ENCODE measurements at regions not wholly inside any gene's neighbourhood (a gene's known extent, or its start where the extent isn't known, plus 50 kb on each side); places are given as distances from the start of the nearest gene placed in this dataset.
"Not testable (repeated sequence)": the region's sequence is repeated elsewhere in the genome, so short reads cannot be mapped to it uniquely, and the experiment has no call there.

DNA sequence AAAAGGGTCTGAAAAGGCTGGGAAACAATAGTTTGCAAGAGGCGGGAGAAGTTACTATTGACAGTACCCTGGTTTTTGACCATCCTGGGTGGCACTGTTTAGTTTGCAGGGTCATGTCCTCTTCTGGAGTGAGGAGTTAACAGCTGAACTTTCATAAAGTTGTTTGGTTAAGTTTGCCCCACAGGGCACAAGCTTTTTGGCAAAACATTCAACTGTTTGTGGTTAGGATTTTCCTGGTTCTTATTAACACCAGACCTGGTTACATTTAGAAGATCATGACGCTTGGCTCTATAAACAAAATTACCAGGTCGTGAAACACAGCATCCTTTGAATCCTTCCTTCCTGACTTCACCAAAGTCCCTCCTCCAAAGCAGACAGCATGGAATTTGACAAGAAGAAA is 106.1 kb downstream of the RIN2 start:
- DNase-seq (ENCODE audit: low spot score): no peak
- in situ Hi-C loops (cut with HindIII; ENCODE audit: low sequenced_read_pairs): no loop called here

DNA sequence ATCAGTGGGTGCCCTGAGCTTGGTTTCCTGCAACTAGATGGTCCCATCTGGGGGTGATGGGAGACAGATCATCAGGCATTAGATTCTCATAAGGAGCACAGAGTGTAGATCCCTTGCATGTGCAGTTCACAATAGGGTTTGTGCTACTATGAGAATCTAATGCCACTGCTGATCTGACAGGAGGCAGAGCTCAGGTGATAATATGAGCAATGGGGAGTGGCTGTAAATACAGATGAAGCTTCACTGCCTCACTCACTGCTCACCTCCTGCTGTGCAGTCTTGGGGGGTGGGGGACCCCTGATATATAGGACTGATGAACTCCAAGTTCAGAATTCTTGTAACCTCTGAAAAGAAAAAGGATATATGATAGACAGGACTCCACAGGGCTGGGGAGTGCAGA is 108.0 kb downstream of the RIN2 start:
- in situ Hi-C loops (cut with HindIII; ENCODE audit: low sequenced_read_pairs): no loop called here
- DNase-seq (ENCODE audit: low spot score): no peak

GRCh38 chr20:19867074-19867473 is 109.0 kb downstream of the RIN2 start:
- no peak for DNase-seq (ENCODE audit: low spot score)
- in situ Hi-C loops (cut with HindIII; ENCODE audit: low sequenced_read_pairs): no loop called here

DNA sequence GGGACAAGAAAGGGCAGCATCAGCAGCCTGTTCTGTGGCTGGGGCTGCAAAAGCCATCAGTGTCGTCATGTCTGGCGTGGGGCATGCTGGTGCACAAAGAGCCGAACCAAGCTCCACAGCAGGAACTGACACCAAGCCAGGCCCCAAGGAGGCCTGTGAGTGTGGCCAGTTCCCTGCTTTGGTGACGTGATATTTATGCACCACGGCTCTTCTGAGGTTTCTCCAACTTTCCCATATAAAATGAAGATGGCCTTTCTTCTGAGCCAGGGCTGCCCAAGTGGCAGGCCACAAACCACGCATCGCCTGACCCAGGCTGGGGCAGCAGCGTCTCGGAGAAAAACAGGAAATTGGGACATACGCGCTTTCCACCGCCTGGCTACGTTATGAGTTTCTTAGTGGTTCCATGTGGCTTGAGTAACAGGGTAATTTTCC is 109.9 kb downstream of the RIN2 start:
- in situ Hi-C loops (cut with HindIII; ENCODE audit: low sequenced_read_pairs): no loop called here
- no peak for DNase-seq (ENCODE audit: low spot score)

DNA sequence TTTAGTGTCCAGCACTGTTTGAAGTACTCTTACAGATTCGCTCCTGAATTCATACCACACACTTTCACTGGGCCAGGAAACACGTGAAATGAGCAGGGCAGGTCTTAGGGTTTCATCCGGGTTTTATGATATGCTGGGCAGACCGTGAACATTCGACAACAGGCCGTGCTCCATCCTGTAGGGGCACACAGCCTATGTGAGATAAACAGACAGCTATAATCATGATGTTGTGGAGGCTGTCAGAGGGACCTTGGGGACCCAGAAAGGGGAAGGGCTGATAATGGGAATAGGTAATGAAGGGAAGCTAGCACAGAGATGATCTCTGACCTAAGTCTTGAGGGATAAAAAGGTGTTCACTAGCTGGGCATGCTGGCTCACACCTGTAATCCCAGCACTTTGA is 110.4 kb downstream of the RIN2 start:
- no peak for DNase-seq (ENCODE audit: low spot score)
- in situ Hi-C loops (cut with HindIII; ENCODE audit: low sequenced_read_pairs): no loop called here

DNA sequence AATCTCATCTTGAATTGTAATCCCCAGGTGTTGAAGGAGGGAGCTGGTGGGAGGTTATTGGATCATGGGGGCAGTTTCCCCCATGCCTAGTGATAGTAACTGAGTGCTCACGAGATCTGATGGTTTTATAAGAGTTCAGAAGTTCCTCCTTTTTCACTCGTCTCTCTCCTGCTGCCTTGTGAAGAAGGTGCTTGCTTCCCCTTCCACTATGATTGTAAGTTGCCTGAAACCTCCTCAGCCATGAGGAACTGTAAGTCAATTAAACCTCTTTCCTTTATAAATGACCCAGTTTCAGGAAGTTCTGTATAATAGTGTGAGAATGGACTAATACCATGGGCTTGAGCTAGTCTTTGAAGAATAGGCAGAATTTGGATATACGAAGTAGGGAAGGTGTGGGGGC is 113.9 kb downstream of the RIN2 start:
- in situ Hi-C loops (cut with HindIII; ENCODE audit: low sequenced_read_pairs): no loop called here
- DNase-seq (ENCODE audit: low spot score): no peak

DNA sequence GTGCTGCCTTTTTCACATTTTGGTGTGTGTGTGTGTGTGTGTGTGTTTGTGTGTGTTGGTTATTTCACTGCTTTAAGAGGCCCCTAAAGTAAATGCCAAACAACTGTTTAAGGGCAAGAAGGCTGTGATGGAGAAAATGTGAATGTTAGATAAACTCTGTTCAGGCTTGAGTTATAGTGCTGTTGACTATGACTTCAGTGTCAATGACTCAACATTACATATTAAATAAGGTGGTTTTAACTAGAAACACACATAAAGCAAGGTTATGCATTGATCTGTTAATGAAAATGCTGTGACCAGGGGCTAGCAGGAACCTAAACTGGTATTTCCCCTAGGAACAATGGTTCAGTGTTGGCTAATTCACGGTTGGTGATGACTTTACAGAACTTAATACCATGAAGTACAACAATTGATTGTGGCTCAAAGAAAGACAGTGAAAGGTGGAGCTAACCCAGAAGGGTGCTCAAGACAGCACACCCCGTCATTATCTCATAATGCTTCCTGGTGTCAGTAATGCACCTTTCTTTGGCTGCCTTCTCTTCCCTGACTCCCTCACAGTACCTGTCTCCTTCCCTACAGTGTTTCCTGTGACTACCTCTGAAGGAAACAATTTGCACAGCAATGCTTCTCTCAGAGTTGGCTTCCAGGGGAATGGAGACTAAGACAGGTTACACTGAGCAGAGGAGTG is 116.1 kb downstream of the RIN2 start:
- in situ Hi-C loops (cut with HindIII; ENCODE audit: low sequenced_read_pairs): no loop called here
- DNase-seq (ENCODE audit: low spot score): no peak

GRCh38 chr20:19875376-19876221 is 117.5 kb downstream of the RIN2 start:
- DNase-seq (ENCODE audit: low spot score): no peak
- in situ Hi-C loops (cut with HindIII; ENCODE audit: low sequenced_read_pairs): no loop called here

GRCh38 chr20:19876828-19877460 is 118.9 kb downstream of the RIN2 start:
- in situ Hi-C loops (cut with HindIII; ENCODE audit: low sequenced_read_pairs): no loop called here
- DNase-seq (ENCODE audit: low spot score): no peak

DNA sequence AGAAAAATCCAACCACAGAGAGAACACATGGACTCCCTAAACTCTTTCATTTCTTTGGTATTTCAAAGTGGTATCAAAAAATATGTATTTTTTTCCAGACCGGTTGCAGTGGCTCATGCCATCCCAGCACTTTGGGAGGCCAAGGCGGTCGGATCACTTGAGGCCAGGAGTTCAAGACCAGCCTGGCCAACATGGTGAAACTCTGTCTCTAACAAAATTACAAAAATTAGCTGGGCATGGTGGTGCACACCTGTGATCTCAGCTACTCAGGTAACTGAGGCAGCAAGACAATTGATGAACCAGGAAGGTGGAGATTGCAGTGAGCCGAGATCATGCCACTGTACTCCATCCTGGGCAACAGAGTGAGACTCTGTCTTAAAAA is 121.8 kb downstream of the RIN2 start:
- in situ Hi-C loops (cut with HindIII; ENCODE audit: low sequenced_read_pairs); DNase-seq (ENCODE audit: low spot score): not testable (repeated sequence)

GRCh38 chr20:19880256-19881079 is 122.4 kb downstream of the RIN2 start:
- no peak for DNase-seq (ENCODE audit: low spot score)
- in situ Hi-C loops (cut with HindIII; ENCODE audit: low sequenced_read_pairs): no loop called here

DNA sequence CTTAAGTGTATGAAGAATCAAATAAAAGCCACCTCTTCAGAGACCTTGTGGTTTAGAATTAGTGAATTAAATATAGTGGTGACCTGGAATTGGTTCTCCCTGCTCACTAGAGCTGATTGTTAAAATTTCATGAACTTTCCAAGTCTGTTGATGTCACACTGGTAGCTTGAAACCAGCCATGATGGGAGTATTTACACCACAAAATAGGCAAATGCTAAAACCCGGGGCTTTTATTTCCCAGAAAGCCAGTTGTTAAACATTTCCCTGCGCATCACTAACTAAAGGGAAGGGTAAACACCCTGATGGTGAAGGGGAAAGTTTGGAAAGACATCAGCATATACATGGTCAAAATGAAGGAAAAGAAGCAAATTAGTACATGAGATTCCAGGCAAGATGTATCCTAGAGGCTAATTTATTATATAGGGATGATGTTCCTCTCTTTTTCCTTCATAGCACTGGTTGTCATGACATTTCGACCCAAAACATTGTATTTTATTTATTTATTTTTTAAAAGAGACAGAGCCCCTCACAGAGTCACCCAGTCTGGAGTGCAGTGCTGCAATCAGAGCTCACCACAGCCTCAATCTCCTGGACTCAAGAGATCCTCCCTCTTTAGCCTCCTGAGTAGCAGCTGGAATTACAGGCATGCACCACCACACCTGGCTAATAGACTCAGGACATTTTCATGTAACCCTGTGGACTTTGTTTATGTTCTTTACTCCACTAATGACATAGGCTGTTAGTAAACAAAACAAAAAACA is 123.2 kb downstream of the RIN2 start:
- DNase-seq (ENCODE audit: low spot score): no peak
- in situ Hi-C loops (cut with HindIII; ENCODE audit: low sequenced_read_pairs): no loop called here

- DNase-seq (ENCODE audit: low spot score): no peak
- in situ Hi-C loops (cut with HindIII; ENCODE audit: low sequenced_read_pairs): no loop called here
These were observed 123.9 kb downstream of the RIN2 start for GRCh38 chr20:19881990-19882389.

DNA sequence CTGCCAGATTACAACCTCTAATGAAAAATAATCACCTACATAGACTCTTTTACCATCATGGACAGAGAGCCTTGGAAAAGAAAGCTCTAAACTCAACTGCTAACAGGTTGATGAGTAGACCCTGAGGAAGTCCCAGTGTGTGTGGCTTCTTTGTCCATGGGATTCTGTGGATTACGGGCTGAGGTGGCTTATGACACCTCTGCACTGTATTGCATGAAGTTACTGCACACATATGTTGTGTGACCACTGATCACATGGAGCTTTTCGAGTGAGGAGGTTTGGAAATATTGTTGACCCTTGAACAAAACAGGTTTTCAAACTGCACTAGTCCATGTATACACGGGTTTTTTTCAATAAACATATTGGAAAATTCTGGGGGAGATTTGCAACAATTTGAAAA is 124.4 kb downstream of the RIN2 start:
- in situ Hi-C loops (cut with HindIII; ENCODE audit: low sequenced_read_pairs): no loop called here
- no peak for DNase-seq (ENCODE audit: low spot score)

- DNase-seq (ENCODE audit: low spot score): no peak
- in situ Hi-C loops (cut with HindIII; ENCODE audit: low sequenced_read_pairs): no loop called here
These were observed 125.4 kb downstream of the RIN2 start for GRCh38 chr20:19883501-19883900.

GRCh38 chr20:19885594-19885938 is 127.5 kb downstream of the RIN2 start:
- in situ Hi-C loops (cut with HindIII; ENCODE audit: low sequenced_read_pairs): no loop called here
- DNase-seq (ENCODE audit: low spot score): no peak

DNA sequence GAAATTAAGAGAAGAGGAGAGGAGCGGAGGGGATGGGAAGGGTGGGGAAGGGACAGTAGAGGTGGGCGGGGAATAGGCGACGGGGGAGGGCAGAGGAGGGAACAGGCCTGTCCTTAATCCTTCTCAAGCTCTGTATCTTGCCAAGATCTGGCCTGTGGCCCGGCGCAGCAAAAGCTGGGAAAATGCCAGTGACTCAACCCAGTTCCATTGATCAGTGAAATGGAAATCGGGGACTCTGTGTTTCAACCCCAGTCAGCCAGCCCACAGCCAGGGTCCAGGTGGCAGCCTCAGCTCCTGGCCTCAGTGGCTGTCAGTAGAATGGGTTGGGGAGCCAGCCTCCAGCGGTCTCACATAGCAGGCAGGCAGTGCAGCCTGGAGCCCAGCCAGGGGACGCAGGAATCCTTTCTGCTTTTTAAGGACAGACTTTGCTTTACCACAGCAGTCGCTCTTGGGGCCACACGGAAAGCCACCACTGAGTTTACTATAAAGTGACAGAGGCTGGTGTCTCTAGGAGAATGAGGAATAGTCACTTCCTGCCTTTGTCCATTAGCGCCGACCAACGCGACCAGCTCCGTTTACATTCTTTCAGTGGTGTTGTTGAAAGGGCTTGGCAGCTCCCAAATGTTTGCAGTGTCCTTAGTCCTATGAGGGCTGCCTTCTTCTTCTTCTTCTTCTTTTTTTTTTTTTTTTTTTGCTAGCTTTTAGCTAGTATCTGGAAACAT is 128.0 kb downstream of the RIN2 start:
- in situ Hi-C loops (cut with HindIII; ENCODE audit: low sequenced_read_pairs): no loop called here
- peak; percentile 11 for DNase-seq (ENCODE audit: low spot score)

DNA sequence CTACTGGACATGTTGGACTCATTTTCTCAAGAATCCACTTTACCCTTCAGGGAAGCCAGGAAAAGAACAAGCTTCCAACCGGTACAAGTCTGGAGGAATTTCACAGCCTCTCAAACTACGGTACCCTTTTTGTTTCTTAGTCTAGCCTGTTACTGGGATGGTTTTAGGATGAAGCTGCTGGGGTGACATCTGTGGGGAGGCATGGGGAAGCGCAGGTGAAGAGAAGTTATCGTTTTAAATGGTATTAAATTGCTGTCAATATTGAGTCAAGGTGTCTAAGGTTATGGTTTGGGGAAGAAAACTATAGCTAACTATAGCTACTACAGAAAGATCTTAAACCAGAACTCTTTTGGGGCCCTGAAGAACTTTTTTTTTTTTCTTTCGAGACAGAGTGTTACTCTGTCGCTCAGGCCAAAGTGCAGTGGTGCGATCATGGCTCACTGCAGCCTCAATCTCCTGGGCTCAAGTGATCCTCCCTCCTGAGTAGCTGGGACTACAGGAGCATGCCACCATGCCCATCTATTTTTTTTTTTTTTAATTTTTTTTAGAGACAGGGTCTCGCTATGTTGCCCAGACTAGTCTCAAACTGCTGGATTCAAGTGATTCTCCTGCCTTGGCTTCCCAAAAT is 128.7 kb downstream of the RIN2 start:
- in situ Hi-C loops (cut with HindIII; ENCODE audit: low sequenced_read_pairs): no loop called here

More for the DNA sequence above, 128.7 kb downstream of the RIN2 start:
- DNase-seq (ENCODE audit: low spot score): no peak
